ENCODE measurements at regions not wholly inside any gene's neighbourhood (a gene's known extent, or its start where the extent isn't known, plus 50 kb on each side); places are given as distances from the start of the nearest gene placed in this dataset.

DNA sequence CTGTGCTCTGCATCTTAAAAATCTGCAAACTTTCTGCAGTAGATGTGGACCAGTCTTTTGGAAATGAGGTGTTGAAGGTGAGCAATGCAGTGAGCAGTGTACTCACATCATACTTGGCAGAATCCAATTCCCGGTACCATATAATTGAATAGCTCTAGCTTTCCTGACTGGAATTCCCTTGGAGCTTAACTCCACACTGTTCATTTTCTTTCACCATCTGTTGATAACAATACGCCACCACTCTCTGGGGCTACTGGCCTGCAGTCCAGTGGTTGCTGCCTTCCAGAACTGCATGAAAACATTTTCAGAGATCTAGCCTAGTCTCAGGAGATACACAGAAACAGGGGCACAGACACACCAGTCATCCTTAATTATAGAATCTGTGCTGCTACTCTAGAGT is 820.0 kb upstream of the NXPH2 start:
- Histone ChIP-seq H3K27me3 (no peaks in the 10 kb centered on the region), H3K9me3 (no peaks in the 10 kb centered on the region), H3K36me3 (no peaks in the 10 kb centered on the region), H3K4me1 (no peaks in the 10 kb centered on the region), H3K4me3 (no peak overlapping the region), H3K27ac (no peak overlapping the region)
- no peak for DNase-seq
- TF ChIP-seq CTCF (IDR thresholded peaks at IDR 0.05) (no peak), POLR2A (IDR thresholded peaks at IDR 0.05) (no peak)

GRCh38 chr2:139585101-139585500 is 804.9 kb upstream of the NXPH2 start:
- no peak overlapping the region for H3K4me3 ChIP-seq
- no peaks in the 10 kb centered on the region for H3K9me3 ChIP-seq
- no peak for TF ChIP-seq POLR2A (IDR thresholded peaks at IDR 0.05)
- no peak for TF ChIP-seq CTCF (IDR thresholded peaks at IDR 0.05)
- no peaks in the 10 kb centered on the region for H3K36me3 ChIP-seq
- H3K27ac ChIP-seq, result no peak overlapping the region
- H3K4me1 ChIP-seq, result no peaks in the 10 kb centered on the region
- no peaks in the 10 kb centered on the region for H3K27me3 ChIP-seq
- DNase-seq, result no peak

DNA sequence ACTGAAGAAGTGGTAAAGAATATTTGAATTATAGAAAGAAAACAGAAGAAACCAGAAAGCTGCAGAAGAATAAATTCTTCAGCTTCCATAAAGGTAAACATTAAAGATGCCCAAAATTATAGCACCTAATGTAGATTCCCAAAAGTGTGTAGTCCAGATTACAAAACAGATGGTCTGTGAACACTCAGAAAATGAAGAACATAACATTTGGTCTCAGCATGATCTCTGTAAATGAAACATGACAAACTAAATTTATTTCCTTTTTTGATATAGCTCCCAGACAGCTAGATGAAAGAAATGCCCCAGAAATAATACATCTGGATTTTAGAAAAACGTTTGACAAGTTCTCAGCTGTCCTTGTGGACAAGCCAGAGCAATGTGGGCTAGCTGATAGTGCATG is 794.2 kb upstream of the NXPH2 start:
- Histone ChIP-seq H3K27me3 (no peaks in the 10 kb centered on the region), H3K36me3 (no peaks in the 10 kb centered on the region), H3K27ac (no peak overlapping the region), H3K4me3 (no peak overlapping the region), H3K4me1 (no peaks in the 10 kb centered on the region), H3K9me3 (no peaks in the 10 kb centered on the region)
- no peak for DNase-seq
- TF ChIP-seq CTCF (IDR thresholded peaks at IDR 0.05), result no peak
- TF ChIP-seq POLR2A (IDR thresholded peaks at IDR 0.05), result no peak

DNA sequence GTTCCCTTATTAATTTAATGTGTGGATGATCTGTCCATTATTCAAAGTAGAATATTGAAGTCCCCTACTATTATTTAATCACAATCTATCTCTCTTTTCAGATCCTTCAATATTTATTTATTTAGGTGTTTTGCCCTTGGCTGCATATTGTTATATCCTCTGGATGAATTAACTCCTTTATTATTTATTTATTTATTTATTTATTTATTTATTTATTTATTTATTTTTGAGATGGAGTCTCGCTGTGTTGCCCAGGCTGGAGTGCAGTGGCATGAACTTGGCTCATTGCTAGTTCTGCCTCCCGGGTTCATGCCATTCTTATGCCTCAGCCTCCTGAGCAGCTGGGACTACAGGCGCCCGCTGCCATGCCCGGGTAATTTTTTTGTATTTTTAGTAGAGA is 776.6 kb upstream of the NXPH2 start:
- Histone ChIP-seq H3K4me3 (no peak overlapping the region), H3K9me3 (no peaks in the 10 kb centered on the region), H3K27me3 (no peaks in the 10 kb centered on the region), H3K36me3 (no peaks in the 10 kb centered on the region), H3K27ac (no peak overlapping the region), H3K4me1 (no peaks in the 10 kb centered on the region)
- no peak for TF ChIP-seq POLR2A (IDR thresholded peaks at IDR 0.05)
- no peak for TF ChIP-seq CTCF (IDR thresholded peaks at IDR 0.05)
- DNase-seq, result no peak

GRCh38 chr2:139550873-139551272 is 770.7 kb upstream of the NXPH2 start:
- DNase-seq, result no peak
- Histone ChIP-seq H3K27me3 (no peaks in the 10 kb centered on the region), H3K4me3 (no peak overlapping the region), H3K9me3 (no peaks in the 10 kb centered on the region), H3K36me3 (no peaks in the 10 kb centered on the region), H3K4me1 (no peaks in the 10 kb centered on the region), H3K27ac (no peak overlapping the region)
- TF ChIP-seq CTCF (IDR thresholded peaks at IDR 0.05) (no peak), POLR2A (IDR thresholded peaks at IDR 0.05) (no peak)

- Histone ChIP-seq H3K4me1 (no peaks in the 10 kb centered on the region), H3K4me3 (no peak overlapping the region), H3K9me3 (no peaks in the 10 kb centered on the region), H3K36me3 (no peaks in the 10 kb centered on the region), H3K27me3 (no peaks in the 10 kb centered on the region), H3K27ac (no peak overlapping the region)
- DNase-seq, result no peak
- no peak for TF ChIP-seq CTCF (IDR thresholded peaks at IDR 0.05)
- TF ChIP-seq POLR2A (IDR thresholded peaks at IDR 0.05), result no peak
Measured at GRCh38 chr2:139550341-139550740, 770.2 kb upstream of the NXPH2 start.
